ENCODE measurements at regions not wholly inside any gene's neighbourhood (a gene's known extent, or its start where the extent isn't known, plus 50 kb on each side); places are given as distances from the start of the nearest gene placed in this dataset.
"Not testable (repeated sequence)": the region's sequence is repeated elsewhere in the genome, so short reads cannot be mapped to it uniquely, and the experiment has no call there.

DNA sequence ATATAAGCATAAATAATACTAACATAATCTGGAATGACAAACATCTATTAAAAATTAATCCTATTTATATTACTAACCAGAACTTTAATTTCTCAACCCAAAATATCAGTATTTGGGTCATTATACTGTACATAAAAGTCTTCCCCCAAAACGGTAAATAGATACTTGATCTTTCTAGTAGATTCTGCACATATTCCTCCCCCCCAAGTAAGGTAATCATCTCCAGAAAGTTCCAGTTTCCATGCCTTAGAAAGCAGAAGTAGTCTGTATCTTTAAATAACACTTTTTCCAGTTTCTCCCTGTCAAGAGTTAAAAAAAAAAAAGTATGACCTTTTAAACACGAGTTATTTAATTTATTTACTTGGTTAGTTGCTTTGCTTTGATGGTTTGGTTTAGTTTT is 150.7 kb upstream of the MB21D2 start:
- 0% methylated on average over 2 of the region's 2 CpGs for WGBS (ENCODE audit: insufficient coverage, low coverage, missing lambda C conversion rate)
- POLR2A ChIA-PET, result no interaction called here

GRCh38 chr3:193069732-193070131 is 152.1 kb upstream of the MB21D2 start:
- H4K20me1 ChIP-seq (replicated peaks; ENCODE audit: control insufficient read depth, insufficient read depth, low read length); H3K9me3 ChIP-seq (replicated peaks; ENCODE audit: control insufficient read depth, insufficient read depth, low read depth, low read length); H3K27me3 ChIP-seq (ENCODE audit: control insufficient read depth in 2 of 2, insufficient read depth in 2 of 2, low read length in 2 of 2); in situ Hi-C loops (cut with MboI); H3K4me1 ChIP-seq (replicated peaks in 1 of 2; ENCODE audit: control insufficient read depth in 2 of 2, insufficient read depth in 2 of 2, low read length in 2 of 2); ATAC-seq; H3K79me2 ChIP-seq (ENCODE audit: control insufficient read depth, insufficient read depth, low read length); CTCF ChIA-PET (ENCODE audit: low intra/inter-chr PET ratio); H2AFZ ChIP-seq (ENCODE audit: low read depth, low read length); FAIRE-seq; H3K27ac ChIP-seq (ENCODE audit: extremely low read depth, low read depth, low read length); H3K36me3 ChIP-seq (ENCODE audit: control insufficient read depth, insufficient read depth, low read length); DNase-seq (ENCODE audit: extremely low read depth in 1 of 4, low spot score in 3 of 4); BruUV-seq (replicated peaks); H3K4me2 ChIP-seq (ENCODE audit: insufficient read depth, low read length); POLR2A ChIA-PET; H3K9me1 ChIP-seq (ENCODE audit: control insufficient read depth, insufficient read depth, low read length); H3K4me3 ChIP-seq; intact Hi-C loops (cut with micrococcal nuclease); H3K9ac ChIP-seq (ENCODE audit: insufficient read depth in 1 of 2, low read depth in 2 of 2, low read length in 2 of 2): not testable (repeated sequence)
- WGBS (ENCODE audit: insufficient coverage, low coverage, missing lambda C conversion rate), result 4% methylated on average over 3 of the region's 3 CpGs

More for the DNA sequence above, 150.7 kb upstream of the MB21D2 start:
- TF ChIP-seq SMARCB1 (IDR thresholded peaks at IDR 0.05; ENCODE audit: insufficient read length, low read depth), result no peak
- no peak for TF ChIP-seq ADNP (tag; IDR thresholded peaks at IDR 0.05)
- no peak for TF ChIP-seq NFE2 (IDR thresholded peaks at IDR 0.05; ENCODE audit: low read depth)
- TF ChIP-seq GTF2A2 (tag; IDR thresholded peaks at IDR 0.05), result no peak
- TF ChIP-seq ZNF212 (CRISPR knock-in tag; IDR thresholded peaks at IDR 0.05), result no peak
- TF ChIP-seq HNRNPLL (IDR thresholded peaks at IDR 0.05; ENCODE audit: low read depth, low read length, poor library complexity, severe bottlenecking), result no peak
- TF ChIP-seq FOXM1 (IDR thresholded peaks at IDR 0.05; ENCODE audit: low read depth), result no peak
- TF ChIP-seq FOXM1 (CRISPR knock-in tag; IDR thresholded peaks at IDR 0.05; ENCODE audit: low read depth), result no peak
- TF ChIP-seq KLF6 (CRISPR knock-in tag; IDR thresholded peaks at IDR 0.05; ENCODE audit: borderline replicate concordance), result no peak
- no peak for TF ChIP-seq CHAMP1 (IDR thresholded peaks at IDR 0.05)
- no peak for TF ChIP-seq ZNF395 (CRISPR knock-in tag; IDR thresholded peaks at IDR 0.05)
- no peak for TF ChIP-seq TAL1 (IDR thresholded peaks at IDR 0.05)
- no peak for TF ChIP-seq MAFG (tag; conservative IDR thresholded peaks at IDR 0.05)
- TF ChIP-seq ZKSCAN8 (CRISPR knock-in tag; IDR thresholded peaks at IDR 0.05), result no peak
- TF ChIP-seq NCOR1 (IDR thresholded peaks at IDR 0.05), result no peak
- no peak for TF ChIP-seq KAT8 (IDR thresholded peaks at IDR 0.05; ENCODE audit: low read depth)
- TF ChIP-seq MAFK (IDR thresholded peaks at IDR 0.05; ENCODE audit: low read length), result no peak
- TF ChIP-seq ZNF778 (CRISPR knock-in tag; IDR thresholded peaks at IDR 0.05), result no peak
- TF ChIP-seq SRSF3 (IDR thresholded peaks at IDR 0.05; ENCODE audit: insufficient read depth, low read length), result no peak
- TF ChIP-seq SMC3 (conservative IDR thresholded peaks at IDR 0.05; ENCODE audit: insufficient read depth, low read depth, low read length), result no peak
- TF ChIP-seq TCF7 (IDR thresholded peaks at IDR 0.05; ENCODE audit: borderline replicate concordance), result no peak
- Histone ChIP-seq H3K79me2 (ENCODE audit: control insufficient read depth, insufficient read depth, low read length) (no peaks in the 10 kb centered on the region), H3K9me3 (replicated peaks; ENCODE audit: control insufficient read depth, insufficient read depth, low read depth, low read length) (no peaks in the 10 kb centered on the region), H3K27ac (ENCODE audit: extremely low read depth, low read depth, low read length) (no peak overlapping the region), H4K20me1 (replicated peaks; ENCODE audit: control insufficient read depth, insufficient read depth, low read length) (no peaks in the 10 kb centered on the region), H3K4me3 (no peak overlapping the region), H3K36me3 (ENCODE audit: control insufficient read depth, insufficient read depth, low read length) (no peaks in the 10 kb centered on the region), H3K4me2 (ENCODE audit: insufficient read depth, low read length) (no peak overlapping the region), H2AFZ (ENCODE audit: low read depth, low read length) (no peak overlapping the region), H3K27me3 (ENCODE audit: control insufficient read depth in 2 of 2, insufficient read depth in 2 of 2, low read length in 2 of 2) (no peaks in the 10 kb centered on the region), H3K4me1 (replicated peaks in 1 of 2; ENCODE audit: control insufficient read depth in 2 of 2, insufficient read depth in 2 of 2, low read length in 2 of 2) (no peaks in the 10 kb centered on the region), H3K9ac (ENCODE audit: insufficient read depth in 1 of 2, low read depth in 2 of 2, low read length in 2 of 2) (no peak overlapping the region), H3K9me1 (ENCODE audit: control insufficient read depth, insufficient read depth, low read length) (no peaks in the 10 kb centered on the region)
- DNase-seq (ENCODE audit: extremely low read depth in 1 of 4, low spot score in 3 of 4) (no peak), ATAC-seq (no peak), FAIRE-seq (no peak)
- in situ Hi-C loops (cut with MboI) (no loop called here), intact Hi-C loops (cut with micrococcal nuclease) (no loop called here)
- no TSS peak for BruUV-seq (replicated peaks)
- CTCF ChIA-PET (ENCODE audit: low intra/inter-chr PET ratio), result no interaction called here
